MV-4-11 (cell line): ENCODE measurements at regions not wholly inside any gene's neighbourhood (a gene's known extent, or its start where the extent isn't known, plus 50 kb on each side); places are given as distances from the start of the nearest gene placed in this dataset.

ENCODE experiments used
- DNase-seq: peaks from one replicate; lab custom pipeline; 2025; lab: John Stamatoyannopoulos, UW

- DNase-seq, result no peak
Observed at GRCh38 chr15:37576952-37577351, 357.5 kb upstream of the TMCO5A start.

GRCh38 chr15:37581866-37582532 lies 352.4 kb upstream of the TMCO5A start:
- DNase-seq, result no peak

GRCh38 chr15:37582852-37583251 lies 351.6 kb upstream of the TMCO5A start:
- DNase-seq, result no peak

- no peak for DNase-seq
Observed at GRCh38 chr15:37586011-37586583, 348.3 kb upstream of the TMCO5A start.

- DNase-seq, result no peak
Observed at GRCh38 chr15:37586976-37587375, 347.5 kb upstream of the TMCO5A start.

DNA sequence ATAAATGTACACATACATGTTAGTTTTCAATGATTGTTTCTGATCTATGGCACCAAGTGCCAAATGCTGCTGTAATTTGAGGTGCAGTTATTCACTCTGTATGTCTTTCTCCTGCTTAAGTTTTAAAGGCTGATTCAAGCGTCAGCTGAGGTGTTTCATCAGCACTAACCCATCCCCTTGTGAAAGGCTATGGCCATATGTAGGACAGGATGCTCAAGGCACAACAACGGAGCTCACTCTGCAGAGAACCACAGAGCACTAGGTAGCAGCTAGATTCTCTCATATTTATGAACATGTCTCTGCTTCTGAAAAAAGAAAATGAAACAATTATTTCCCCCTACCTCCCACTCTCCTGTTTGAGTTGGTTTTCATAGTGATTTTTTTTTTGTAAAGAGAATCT lies 340.0 kb upstream of the TMCO5A start:
- no peak for DNase-seq

- DNase-seq, result no peak
Observed at GRCh38 chr15:37595426-37595970, 338.9 kb upstream of the TMCO5A start.

DNA sequence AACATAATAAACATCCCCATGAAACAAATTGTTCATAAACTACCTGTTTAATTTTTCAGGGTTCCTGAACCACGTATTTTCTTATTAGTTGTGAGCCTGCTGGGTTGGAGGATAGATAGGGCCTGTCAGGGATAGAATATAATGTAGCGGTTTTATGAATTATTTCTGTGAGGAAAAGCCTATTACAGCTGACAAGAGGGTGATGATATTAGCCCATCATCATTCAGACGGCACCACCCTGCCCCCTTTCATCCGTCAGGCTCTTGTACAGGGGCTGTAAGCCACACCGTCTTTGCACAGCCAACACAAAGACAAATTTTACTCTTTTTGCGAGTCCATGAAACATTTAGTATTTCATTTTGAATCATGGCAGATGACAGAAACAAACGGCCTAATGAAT lies 335.3 kb upstream of the TMCO5A start:
- DNase-seq, result no peak

DNA sequence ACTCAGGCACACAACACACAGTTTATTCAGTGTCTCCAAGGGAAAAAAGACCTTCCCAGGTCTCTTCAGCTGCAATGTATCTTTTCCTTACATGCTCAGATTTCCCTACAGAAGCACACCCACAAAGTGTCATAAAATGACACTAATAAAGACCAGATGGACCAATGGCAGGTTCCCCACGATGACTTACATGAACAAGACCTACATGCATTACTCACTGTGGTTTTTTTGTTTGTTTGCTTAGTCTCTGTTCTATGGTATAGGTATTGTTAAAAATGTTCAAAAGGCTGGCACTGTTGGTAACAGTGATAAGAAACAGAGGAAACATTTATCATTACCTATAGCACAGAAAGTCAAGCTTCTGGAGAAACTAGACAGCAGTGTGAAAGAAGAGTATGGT lies 318.2 kb upstream of the TMCO5A start:
- no peak for DNase-seq

DNA sequence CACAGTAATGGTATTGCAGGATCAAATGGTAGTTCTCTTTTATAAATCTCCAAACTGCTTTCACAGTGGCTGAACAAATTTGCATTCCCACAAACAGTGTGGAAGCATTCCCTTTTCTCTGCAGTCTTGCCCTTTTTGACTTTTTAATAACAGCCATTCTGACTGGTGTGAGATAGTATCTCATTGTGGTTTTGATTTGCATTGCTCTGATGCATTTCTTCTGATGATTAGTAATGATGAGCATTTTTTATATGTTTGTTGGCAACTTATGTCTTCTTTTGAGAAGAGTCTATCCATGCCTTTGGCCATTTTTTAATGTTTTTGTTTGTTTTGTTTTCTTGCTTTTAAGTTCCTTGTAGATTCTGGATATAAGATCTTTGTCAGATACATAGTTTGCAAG lies 316.1 kb upstream of the TMCO5A start:
- DNase-seq, result no peak

DNA sequence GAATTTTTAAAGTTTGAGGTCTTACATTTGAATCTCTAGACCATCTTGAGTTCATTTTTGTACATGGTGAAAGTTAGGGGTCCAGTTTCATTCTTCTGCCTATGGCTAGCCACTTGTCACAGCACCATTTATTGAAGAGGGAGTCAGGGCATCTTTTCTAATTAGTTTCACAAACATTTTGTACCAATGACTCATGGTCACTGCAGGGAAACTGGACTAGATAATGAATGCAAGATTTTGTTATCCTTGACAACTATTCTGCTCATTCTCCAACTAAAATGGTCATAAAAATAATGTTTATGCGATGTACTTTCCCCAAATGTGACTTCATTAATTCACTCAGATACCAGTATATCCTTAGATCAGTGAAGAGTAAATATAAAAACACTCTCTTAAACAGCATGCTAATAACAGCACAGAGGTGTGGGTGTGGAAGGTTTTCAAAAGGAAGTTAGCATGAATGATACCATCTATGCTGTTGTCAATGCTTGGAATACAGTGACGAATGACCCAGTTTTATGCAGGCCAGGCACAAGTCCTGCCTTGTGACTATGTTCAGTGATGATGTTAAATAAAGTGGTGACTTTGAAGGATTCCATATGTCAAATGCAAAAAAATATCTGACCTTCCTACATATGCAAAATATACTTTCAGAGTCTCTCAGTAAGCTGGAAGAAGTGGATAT lies 314.9 kb upstream of the TMCO5A start:
- DNase-seq, result no peak

DNA sequence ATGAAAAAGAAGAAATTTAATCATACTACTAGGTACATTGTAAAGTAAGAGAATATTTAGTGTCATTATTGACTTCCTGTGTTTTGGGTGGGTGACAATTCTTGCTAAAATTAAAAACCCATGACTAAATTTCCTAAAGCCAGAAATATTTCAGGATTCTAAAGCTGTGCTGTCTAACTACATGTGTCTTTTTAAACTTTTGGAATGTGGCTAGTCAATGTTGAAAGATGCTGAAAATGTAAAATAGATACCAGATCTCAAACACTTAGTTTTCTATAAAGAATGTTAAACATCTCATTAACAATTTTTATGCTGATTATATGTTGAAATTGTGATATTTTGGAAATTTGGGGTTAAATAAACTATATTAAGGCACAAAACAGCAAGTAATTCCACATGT lies 308.9 kb upstream of the TMCO5A start:
- no peak for DNase-seq

- no peak for DNase-seq
Observed at GRCh38 chr15:37628507-37628906, 305.9 kb upstream of the TMCO5A start.

DNA sequence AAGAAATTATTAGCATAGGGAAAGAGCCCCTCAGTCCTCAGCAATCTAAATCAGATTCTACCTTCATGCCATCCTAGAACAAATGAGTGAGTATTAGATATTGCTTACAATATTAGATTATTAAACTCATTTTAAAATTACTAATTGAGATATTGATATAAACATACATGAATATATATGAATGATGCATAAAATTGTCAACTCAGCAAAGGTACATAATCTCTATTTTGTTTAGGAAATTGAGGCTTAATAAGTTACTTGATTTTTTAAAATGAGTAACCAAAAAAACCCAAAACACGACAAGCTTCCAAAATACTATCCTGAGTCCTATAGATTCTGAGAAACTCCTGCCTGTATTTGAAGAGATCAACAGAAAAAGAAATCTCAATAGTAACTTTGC lies 297.7 kb upstream of the TMCO5A start:
- DNase-seq, result no peak

- DNase-seq, result no peak
Observed at GRCh38 chr15:37638116-37638515, 296.3 kb upstream of the TMCO5A start.

GRCh38 chr15:37638691-37639090 lies 295.7 kb upstream of the TMCO5A start:
- no peak for DNase-seq

DNA sequence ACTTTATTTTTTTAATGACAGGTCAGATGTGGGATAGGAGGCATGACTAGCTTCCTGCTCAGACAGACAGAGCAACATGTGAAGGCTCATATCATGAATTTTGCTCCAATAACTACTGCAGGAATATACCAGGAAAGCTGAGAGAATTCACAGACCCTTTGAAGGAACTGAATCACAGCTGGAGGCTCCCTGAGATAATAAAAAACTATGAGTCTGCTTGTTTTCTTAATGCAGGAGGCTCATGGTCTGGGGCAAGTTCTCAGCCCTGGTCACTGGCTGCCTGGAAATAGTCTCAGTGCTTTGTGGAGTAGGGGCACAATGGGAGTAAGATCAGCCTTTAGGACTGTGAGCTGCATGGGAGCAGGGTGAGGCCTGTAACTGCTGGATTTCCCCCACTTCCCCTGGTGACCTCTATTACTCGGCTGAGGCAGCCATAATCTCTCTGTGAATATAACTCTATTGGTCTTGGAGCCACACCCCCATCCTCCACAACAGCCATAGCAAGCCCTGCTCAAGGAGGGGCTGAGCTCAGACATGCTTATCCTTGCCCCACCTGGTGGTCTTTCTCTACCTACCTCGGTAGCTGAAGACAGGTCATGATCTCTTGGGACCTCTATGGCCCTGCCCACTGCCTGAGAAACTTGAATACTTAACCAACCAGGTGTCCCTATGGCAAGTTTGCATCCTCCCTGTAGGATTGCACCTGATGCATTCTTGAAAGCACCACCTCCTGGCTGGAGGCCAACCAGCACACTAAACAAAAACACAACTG lies 281.6 kb upstream of the TMCO5A start:
- no peak for DNase-seq

DNA sequence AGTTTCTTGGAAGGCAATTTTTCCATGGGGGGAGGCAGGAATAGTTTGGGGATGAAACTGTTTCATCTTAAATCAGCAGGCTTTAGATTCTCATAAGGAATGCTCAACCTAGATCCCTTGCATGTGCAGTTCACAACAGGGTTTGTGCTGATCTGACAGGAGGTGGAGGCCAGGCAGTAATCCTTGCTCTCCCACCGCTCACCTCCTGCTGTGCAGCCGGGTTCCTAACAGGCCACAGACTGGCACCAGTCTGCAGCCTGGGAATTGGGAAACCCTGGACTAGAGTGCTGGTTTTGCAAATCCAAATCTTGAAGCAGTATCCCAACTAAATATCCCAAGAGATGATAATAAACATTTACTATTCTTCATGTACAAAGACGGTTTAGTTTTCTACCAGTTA lies 256.3 kb upstream of the TMCO5A start:
- no peak for DNase-seq

DNA sequence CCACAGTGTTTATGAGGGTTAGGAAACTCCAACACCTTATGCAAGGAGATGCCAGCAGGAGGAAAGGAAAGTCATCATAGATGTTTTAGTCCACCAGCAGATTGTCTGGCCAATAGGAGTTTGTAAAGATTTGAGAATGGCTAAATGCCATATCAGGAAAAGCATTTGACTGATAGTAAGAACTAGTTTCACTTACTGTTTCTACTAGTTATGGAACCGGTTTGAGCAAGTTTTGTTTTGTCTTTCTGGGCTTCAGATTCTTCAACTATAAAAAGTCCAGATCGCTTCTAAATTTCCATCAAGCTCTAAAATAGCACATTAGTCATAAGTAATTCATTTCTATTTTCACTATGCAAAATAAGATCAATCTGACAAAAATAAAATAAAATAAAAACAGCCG lies 254.8 kb upstream of the TMCO5A start:
- DNase-seq, result no peak

GRCh38 chr15:37682304-37682703 lies 252.1 kb upstream of the TMCO5A start:
- DNase-seq, result no peak

GRCh38 chr15:37691911-37692310 lies 242.5 kb upstream of the TMCO5A start:
- no peak for DNase-seq

DNA sequence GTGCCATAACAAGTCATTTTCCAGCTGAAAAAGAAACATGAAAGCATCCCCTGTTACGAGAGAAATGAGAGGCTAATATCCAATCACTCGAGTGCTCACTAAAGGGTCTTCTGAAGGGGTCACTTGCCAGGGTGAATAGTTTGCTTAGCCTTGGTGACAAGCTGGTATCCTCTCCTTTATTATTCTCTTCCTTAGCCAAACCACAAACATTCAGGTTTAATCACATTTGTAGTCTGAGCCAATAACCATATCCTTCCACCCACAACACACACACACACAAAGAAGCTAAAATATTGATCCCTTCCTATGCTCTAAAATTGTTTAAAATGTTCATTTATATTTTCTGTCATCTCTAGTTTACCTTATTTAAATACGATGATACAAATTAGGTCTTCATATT lies 240.5 kb upstream of the TMCO5A start:
- DNase-seq, result no peak

DNA sequence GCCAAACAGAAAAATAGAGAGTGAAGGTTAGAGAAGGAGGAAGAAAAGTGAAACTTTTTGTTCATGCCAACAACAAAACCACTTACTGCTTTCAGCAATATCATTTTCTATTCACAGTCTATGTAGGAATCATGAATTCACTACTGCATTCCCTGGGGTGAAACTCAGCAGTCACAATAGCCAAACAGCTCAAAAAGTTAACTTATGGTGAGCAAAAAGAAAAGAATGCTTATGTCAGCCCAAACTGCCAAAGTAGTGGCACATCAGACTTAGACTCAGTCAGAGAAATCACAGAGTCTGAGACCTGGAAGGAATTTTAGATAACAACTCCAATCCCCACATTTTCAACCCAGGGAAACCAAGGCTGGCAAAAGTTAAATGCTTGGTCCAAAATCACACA lies 238.7 kb upstream of the TMCO5A start:
- no peak for DNase-seq
